DMS153 treated with DMSO at 0.1 percent for 48 hours (cell line): ENCODE measurements at regions not wholly inside any gene's neighbourhood (a gene's known extent, or its start where the extent isn't known, plus 50 kb on each side); places are given as distances from the start of the nearest gene placed in this dataset.

ENCODE experiments used
- DNase-seq: peaks from one replicate; lab custom pipeline; 2025; ENCODE audit not compliant: unreplicated experiment; lab: John Stamatoyannopoulos, UW

DNA sequence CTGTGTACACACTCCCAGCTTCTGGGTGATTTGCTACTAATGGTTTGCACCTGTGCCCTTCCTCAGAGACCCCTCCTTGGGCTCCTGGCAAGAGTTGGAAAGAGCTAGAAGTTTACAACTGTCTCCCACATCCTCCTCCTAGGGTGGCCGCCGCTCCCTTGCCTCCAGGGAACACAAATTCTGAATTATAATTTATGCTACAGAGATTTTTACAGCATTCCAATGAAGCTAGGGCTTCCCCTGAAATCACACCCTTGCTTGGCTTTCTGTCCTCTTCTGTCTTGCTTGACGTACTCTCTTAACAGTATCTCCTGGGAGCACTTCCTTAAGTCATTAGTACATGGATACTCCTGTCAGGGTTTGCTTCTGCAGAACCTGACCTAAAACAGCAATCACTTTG lies 180.2 kb downstream of the KCNA5 start:
- no peak for DNase-seq

DNA sequence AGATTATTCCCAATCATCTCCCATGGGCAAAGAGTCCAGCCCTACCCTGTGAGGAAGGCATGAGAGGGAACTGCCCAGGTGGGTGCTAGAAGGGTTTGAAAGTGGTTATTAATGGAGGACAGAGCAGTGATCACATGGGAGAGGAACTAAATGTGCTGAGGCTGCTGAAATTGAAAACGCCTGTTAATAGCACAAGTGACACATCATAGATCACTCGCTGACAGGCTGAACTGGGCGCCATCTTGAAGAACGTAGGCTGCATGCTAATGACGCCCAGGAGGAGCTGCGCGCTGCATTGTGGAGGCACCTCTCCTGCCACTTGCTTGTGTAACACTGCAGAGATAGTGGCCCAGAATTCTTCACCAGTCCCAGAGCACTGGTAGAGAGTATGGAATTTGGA lies 182.9 kb downstream of the KCNA5 start:
- no peak for DNase-seq

DNA sequence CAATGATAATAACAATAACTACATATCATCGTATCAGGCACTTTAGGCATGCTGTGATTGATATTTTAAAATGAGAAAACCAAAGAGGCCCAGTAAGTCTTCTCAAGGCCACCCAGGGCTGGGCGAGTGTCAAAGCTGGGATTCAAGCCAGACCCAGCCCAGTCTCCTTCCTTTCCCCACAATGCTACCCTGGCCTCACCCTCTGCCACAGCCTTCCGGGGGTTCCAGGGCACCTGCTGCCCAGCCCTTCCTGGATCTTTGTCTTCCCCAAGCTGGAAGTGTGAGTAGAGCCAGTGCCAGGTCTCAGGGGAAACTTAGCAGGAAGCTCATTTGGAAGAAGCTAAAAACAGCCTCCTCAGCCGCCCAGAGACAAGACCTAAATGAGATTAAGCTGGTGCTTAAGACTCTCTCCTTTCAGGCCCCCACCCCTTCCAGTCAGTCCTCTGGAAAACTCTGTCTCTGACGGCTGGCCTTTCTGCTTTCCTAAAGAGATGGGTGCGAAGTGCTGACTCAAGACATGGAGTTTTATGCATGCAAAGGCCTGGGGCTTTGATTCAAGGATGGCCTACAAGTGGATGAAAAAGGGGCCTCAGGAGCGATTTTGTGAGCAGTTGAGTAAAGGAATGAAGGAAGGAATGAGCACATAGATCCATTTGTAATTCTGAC lies 184.2 kb downstream of the KCNA5 start:
- no peak for DNase-seq

DNA sequence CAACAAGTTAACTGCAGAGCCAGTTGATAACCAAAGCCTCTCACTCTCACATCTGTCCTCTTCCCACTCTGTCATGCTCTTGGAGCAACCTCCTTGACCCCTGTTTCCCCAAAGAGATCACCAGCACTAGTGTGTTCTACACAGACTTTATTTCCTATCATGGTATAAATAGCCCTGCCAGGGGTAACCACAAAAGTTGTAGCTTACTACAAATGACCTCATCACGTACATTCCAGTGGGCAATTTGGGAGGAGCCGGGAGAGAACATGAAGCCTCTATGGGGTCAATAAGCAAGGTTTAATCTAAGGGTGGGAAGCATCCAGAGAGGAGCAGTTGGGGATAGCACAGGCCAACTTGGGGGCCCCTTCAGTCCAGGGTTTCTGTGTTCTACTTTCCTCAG lies 186.5 kb downstream of the KCNA5 start:
- DNase-seq = no peak

DNA sequence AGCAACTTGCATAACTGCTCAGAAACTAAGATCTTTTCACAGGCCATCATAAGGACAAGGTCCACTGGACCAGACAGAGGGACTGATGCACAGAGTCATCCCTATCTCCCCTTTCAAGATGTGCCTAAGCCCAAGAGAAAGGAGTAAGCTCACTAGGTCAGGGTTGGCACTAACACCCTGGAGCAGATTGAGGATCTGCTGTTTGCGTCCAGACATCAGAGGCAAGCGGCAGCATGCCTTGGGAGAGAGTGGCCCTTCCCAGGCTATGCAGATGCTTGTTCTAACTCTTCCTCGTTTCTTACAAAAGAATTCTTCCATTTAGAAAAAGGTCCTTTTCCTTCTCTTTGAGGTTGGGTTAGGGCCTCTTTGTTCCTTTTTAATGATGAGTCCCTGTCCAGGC lies 187.2 kb downstream of the KCNA5 start:
- no peak for DNase-seq

DNA sequence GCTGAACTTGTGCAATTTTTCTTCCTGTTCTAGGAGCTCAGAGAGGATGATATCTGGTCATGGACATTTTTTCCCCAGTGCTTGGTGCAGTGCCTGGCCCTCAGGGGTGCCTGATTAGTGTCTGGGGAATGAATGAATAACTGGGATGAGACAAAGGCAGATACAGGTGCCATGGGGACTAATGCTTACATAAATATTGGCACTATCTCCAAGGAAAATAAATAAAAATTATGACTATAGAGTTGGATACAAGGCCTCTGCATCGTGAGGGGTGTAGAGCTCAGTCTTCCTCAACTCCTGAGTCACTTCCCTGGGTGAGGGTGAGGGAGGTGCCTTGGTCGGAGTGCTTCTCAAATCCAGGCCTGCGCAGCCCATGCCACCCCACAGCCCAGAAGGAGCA lies 188.6 kb downstream of the KCNA5 start:
- DNase-seq = no peak

DNA sequence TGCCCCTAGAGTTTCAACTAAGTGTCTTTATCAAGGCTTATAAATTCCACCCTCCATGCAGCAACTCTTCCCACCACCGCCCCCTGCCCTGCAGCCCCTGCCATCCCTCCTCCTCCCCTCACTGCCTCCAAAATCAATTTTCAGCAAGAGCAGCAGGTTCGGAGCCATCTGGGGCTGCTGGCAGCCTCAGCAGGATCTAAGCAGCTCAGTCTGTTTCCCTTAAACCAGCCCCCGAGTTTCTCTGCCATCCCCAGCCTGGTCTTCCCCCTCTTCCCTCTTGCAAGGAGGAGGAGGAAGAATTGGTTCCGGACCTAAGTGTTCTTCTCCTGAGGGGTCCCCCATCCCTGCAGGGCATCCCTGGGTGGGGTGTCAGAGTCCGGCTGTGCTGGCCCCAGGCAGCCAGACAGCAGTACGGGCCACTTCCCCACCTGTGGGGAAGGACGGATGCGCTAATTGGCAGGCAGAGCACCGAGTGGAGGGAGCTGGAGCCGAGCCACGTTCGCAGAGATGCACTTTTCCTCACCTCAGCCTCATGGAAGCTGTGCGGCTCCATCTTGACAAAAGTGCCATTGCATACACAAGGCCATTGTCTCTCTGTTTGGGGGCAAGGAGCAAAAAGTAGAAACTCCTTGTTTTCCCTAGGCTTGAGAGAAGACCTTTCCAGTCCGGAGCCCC lies 189.3 kb downstream of the KCNA5 start:
- DNase-seq = no peak

DNA sequence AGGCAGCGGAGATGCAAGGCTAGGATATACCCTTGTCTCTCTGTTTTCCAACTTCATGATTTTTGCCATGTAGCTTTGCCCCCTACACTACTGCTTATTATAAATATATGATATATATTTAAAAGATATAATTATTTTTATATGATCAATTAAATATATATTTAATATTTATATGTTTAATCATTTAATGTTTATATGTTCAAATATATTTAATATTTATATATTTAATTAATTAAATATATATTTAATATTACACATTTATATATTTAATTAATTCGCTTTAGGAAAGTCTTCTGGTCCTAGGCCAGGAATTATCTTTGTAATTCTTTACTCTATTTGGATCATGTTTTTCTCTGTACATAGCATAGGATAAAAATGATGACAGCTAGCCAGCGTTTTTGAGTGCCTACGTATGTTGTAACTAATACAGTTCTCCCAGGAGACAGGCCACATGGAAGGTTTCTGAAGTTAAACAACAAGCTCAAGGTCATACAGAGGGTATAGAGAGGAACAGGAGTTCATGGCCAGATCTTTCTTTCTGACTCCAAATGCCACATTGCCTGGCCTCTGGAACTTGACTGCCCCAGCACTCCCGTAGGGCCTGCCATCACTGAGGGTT lies 192.5 kb downstream of the KCNA5 start:
- DNase-seq = no peak

DNA sequence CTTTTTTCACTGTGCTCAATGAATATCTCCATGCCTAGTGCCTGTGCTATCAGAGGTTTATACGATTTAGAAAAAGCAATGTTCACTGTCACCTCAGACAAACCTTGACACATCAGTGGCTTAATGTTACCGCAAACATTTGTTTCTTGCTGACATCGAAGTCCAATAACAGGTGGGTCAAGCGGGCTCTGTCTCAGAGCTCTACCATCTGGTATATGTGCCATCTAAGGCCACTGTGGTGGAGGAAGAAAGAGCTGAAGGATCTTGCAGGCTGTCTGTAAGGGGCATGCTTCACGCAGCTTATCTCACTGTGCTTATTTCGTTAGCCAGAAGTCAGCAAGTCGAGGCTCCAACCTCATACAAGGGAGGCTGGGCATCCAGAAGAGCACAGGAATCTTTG lies 189.5 kb upstream of the NTF3 start:
- no peak for DNase-seq

DNA sequence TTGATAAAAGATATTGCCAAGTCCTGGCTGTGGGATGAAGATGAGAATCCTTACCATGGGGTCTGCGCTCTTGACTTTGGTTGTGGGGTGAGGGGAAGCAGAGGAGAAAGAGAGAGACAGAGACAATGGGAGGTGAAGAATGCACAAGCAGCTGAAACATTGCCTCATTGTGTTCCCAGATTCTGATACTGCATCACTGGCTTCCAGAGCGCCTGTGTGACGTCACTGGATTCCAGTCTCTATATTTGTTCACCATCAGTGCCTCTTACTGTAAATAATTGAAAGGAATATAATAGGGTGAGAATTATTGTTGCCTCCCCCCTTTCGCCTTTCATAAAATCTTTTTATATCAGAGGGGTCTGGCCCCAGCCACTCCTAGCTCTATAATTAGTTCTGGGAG lies 188.9 kb upstream of the NTF3 start:
- no peak for DNase-seq

DNA sequence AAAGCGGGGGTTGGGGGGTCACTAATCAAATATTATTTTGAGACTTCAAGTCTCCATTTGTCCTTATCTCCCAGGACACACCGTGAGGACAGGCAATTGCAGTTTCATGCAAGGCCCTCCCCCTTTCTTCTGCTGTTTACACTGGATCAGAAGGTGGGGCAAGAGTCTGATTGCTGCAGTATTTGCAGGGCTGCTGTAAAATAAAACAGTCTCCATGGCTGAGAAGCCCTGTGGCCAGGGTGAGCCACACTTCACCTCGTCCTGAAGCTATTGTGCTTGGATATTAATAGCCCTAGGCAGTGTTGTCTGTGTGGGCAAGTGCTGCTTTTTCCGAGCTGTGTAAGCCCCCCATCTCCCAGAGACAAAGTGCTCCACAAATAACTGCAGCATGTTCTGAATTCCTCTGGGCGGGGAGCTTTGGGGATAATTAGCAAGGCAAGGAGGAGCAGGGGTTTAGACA lies 187.4 kb upstream of the NTF3 start:
- DNase-seq = no peak

DNA sequence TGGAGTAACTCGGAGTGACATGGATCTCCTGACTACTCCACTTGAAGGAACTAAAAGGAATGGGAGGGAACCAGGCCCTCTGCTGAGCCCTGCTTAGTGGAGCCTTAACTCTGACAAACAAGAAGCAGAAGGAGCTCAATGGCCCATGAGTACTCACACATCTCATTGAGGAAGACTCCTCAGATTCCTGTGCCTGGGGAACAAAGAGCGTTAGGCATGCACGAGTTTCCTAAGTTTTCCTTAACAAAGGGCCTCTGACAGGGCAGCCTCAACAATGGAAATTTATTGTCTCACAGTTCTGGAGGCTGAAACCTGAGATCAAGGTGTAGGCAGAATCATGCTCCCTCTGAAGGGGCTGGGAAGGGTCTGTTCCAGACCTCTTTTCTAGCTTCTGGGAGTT lies 185.7 kb upstream of the NTF3 start:
- DNase-seq = no peak

DNA sequence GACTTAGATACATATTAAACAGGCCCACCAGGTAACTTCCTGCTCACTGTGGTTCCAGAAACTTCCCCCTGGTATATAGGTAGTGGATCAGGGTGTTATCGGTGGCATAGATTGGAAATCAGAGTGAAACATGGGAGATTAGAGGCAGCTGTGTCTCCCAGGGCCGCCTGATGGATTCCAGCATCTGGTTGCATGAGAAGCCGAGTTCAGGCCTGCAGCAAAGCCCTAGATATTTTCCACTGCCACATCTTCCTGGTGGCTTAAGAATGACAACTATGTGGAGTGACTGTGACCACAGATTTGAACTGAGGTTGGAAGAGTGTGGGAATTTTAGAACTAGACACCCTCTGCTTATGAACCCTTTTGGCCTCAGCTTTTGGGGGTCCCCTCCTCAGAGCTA lies 184.8 kb upstream of the NTF3 start:
- DNase-seq = no peak

DNA sequence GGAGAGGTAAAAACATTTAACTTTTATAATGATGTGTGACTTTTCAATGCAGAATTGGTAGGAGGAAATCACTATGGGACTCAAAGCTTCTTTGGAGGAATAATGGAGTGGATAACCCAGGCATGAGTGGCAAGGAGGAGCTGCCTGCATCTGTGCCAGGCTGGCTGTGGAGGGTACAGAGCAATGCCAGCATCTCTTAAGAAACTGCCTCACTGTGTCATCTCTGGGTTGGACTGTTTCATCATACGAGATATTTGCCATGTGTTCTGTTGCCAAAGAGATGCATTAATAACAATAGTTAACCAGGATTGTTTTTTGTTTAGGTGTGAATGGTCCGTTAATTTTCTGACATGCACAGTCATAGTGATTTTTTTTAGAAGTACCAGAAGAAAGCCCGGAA lies 183.7 kb upstream of the NTF3 start:
- DNase-seq = no peak

DNA sequence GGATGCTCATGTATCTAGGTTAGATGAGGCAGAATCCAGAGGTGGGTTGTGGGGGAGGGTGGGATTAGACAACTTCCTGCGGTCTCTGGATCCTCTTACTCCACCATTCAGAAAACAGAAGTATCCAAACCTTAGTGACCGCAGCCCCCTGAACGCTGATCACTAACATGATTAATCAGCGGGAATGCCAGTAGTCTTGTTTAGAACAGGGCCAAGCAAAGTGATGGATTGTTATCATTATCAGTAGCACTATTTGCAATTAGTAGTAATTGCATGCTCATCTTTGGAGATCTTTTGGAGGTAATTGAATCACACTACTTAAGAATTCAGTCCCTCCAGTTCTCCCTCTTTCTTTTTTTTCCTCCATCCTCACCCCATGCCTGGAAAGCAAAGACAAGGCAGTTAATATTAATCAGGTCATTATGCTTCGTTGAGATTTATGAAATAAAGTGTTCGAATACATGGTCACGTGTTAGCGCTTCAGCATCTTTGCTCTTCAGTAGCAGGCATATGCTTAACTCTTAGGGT lies 182.8 kb upstream of the NTF3 start:
- DNase-seq = no peak

DNA sequence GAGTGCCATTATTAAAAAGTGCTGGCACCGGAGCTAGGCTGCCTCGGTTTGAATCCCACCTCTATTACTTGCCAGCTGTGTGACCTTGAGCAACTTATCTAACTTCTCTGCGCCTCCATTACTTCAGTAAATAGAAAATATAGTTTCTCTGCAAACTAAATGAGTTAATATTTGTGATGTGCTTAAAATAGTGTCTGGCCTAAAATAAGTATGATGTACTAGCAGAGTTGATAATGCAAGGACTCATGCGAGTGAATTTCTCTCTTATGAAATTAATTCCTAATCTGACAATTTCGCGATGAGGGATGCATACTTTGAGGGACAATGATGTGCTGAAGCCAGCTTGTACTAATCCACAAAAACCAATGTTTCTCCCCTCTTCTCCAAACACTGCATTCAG lies 180.8 kb upstream of the NTF3 start:
- no peak for DNase-seq

DNA sequence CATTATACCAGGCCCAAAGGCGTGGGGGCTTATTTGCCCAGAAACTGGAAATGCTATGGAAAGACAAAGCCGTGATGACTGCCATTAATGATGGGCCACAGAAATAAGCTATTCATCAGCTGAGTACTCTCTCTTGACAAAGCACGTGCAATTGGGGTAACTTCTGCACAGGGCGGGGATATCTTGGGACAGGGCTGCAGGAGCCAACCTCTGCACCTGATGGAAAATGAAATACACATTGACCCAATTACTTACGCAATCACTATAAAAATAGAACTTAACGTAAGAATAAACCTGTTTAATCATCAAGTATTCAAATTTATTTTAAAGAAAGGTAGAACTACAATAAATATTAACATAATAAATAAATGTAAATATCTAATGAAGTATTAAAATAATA lies 180.1 kb upstream of the NTF3 start:
- DNase-seq = no peak

DNA sequence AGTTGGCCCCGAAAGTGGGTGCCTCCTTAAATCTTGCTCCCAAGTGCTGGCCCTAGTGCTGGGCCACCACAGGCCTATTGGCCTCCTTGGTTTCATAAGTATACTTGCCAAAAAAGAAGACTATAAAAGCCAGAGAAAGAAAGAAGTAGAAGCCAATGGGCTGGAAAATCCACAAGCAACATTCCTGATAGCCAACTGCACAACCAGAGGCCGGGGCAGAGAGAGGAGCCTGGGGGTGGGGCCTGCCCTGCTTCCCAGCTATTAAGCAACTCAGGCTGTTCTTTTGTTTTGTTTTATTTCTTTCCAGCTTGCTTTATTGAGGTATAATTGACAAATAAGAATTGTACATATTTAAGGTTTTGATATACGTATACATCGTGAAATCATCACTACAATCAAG lies 177.2 kb upstream of the NTF3 start:
- DNase-seq = no peak

DNA sequence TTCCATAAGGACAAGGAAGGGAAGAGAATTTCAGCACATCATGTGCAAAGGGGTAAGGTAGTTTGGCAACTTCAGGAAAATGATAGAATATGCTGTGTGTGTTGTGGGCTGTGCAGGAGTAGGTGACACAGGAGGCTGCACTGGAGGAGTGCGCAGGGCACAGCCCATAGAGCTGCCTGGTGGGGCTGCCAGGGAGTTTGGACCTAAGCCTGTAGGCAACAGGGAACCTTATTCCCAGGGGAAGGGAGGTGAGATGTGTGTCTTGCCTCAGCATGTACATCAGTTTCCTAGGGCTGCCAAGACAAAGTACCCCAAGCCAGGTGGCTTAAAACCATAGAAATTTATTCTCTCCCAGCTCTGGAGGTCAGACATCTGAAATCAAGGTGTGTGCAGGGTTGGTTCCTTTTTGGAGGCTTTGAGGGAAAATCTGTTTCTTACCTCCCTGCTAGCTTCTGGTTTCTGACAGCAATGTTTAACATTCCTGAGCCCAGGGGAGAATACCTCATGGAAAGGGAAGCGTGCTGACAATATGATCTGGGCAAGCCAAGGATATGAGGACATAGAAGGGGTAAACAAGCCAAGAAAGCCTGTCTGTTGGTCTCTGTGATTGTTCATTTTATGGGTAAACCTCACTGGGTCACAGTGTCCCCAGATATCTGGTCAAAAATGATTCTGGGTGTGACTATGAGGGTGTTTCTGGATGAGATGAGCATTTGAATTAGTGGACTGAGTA lies 174.0 kb upstream of the NTF3 start:
- DNase-seq = no peak

DNA sequence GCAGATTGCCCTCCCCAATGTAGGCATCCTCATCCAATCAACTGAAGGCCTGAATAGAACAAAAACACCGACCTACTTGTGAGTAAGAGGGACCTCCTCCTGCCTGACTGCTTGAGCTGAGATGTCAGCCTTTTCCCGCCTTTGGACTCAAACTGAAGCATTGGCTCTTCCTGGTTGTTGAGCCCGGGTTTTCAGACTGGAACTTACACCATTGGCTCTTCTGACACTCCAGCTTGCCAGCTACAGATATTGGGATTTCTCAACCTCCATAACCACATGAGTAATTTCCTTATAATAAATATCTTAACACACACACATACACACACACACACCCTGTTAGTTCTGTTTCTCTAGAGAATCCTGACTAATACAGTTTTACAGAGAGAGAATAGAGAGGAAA lies 173.4 kb upstream of the NTF3 start:
- no peak for DNase-seq

DNA sequence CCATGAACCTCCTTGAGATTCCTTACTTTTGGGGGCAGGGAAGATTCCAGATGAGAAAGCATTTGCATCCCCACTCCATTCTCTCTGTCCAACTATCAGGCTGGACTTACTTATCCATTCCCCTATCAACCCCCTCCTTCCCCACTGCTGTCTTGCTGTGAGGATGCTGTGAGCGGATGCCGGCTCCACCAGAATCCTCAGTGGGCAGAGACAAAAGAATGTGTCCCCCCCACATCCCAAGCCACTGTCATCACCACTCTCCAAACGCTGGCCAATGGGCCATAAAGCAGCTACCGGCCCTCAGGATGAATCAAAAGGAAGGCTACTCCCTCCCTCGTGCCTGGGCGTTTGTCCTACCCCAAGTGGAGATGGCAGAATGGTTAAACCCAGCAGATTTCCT lies 173.0 kb upstream of the NTF3 start:
- DNase-seq = no peak

DNA sequence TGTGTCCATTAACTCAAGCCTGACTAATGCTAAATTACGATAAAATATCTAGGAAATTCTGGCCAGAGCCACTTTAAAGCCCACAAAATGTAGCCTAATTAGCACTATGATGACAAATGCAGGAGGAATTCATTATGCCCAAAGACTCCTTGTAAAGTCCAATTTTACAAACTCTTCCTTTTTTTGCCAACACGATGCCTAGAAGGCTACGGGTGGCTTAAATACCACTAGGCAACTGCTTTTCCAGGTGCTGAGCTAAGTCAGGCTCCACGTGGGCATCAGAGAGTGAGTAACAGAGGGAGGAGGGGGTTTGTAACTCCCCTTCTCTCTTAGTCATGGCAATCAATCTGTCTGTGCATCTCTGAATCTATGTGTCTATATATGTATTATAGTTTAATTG lies 172.4 kb upstream of the NTF3 start:
- no peak for DNase-seq
